ENCODE measurements at regions not wholly inside any gene's neighbourhood (a gene's known extent, or its start where the extent isn't known, plus 50 kb on each side); places are given as distances from the start of the nearest gene placed in this dataset.
"Not testable (repeated sequence)": the region's sequence is repeated elsewhere in the genome, so short reads cannot be mapped to it uniquely, and the experiment has no call there.

- no peaks in the 10 kb centered on the region for H3K4me1 ChIP-seq (ENCODE audit: insufficient read depth, low read length)
- Mint-ChIP-seq H3K27me3 (ENCODE audit: low read depth, unreplicated experiment) (no peaks in the 10 kb centered on the region), H3K27ac (ENCODE audit: unreplicated experiment) (no peak overlapping the region), H3K9me3 (ENCODE audit: unreplicated experiment) (peaks cover 2% of the 10 kb centered on the region), H3K4me1 (ENCODE audit: low read depth, unreplicated experiment) (no peaks in the 10 kb centered on the region), H3K4me3 (ENCODE audit: unreplicated experiment) (no peak overlapping the region), H3K36me3 (ENCODE audit: low read depth, unreplicated experiment) (no peaks in the 10 kb centered on the region)
- H3K36me3 ChIP-seq (ENCODE audit: insufficient read depth, low read length): no peaks in the 10 kb centered on the region
- FAIRE-seq: no peak
- TF ChIP-seq, protein P1, sequence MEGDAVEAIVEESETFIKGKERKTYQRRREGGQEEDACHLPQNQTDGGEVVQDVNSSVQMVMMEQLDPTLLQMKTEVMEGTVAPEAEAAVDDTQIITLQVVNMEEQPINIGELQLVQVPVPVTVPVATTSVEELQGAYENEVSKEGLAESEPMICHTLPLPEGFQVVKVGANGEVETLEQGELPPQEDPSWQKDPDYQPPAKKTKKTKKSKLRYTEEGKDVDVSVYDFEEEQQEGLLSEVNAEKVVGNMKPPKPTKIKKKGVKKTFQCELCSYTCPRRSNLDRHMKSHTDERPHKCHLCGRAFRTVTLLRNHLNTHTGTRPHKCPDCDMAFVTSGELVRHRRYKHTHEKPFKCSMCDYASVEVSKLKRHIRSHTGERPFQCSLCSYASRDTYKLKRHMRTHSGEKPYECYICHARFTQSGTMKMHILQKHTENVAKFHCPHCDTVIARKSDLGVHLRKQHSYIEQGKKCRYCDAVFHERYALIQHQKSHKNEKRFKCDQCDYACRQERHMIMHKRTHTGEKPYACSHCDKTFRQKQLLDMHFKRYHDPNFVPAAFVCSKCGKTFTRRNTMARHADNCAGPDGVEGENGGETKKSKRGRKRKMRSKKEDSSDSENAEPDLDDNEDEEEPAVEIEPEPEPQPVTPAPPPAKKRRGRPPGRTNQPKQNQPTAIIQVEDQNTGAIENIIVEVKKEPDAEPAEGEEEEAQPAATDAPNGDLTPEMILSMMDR (IDR thresholded peaks at IDR 0.05; ENCODE audit: insufficient read depth, low read depth, low read length): no peak
- H3K9ac ChIP-seq (ENCODE audit: low read length): no peak overlapping the region
- H3K27me3 ChIP-seq (ENCODE audit: insufficient read depth, low read length): no peaks in the 10 kb centered on the region
- no peaks in the 10 kb centered on the region for H4K20me1 ChIP-seq (ENCODE audit: insufficient read depth, low read length)
- peaks cover 3% of the 10 kb centered on the region for H3K9me3 ChIP-seq (ENCODE audit: insufficient read depth, low read depth, low read length)
- H3K4me3 ChIP-seq (ENCODE audit: insufficient read depth, low read depth, low read length): no peak overlapping the region
- H3K4me2 ChIP-seq (ENCODE audit: low read length): no peak overlapping the region
- DNase-seq (ENCODE audit: low read depth): no peak
- no peak overlapping the region for H3K27ac ChIP-seq (ENCODE audit: low read depth, low read length)
- no peaks in the 10 kb centered on the region for H3K79me2 ChIP-seq (ENCODE audit: insufficient read depth, low read length)
- no peak overlapping the region for H2AFZ ChIP-seq (ENCODE audit: low read depth, low read length)
These were observed 188.7 kb downstream of the PYDC2 start for GRCh38 chr3:191649626-191650025.

DNA sequence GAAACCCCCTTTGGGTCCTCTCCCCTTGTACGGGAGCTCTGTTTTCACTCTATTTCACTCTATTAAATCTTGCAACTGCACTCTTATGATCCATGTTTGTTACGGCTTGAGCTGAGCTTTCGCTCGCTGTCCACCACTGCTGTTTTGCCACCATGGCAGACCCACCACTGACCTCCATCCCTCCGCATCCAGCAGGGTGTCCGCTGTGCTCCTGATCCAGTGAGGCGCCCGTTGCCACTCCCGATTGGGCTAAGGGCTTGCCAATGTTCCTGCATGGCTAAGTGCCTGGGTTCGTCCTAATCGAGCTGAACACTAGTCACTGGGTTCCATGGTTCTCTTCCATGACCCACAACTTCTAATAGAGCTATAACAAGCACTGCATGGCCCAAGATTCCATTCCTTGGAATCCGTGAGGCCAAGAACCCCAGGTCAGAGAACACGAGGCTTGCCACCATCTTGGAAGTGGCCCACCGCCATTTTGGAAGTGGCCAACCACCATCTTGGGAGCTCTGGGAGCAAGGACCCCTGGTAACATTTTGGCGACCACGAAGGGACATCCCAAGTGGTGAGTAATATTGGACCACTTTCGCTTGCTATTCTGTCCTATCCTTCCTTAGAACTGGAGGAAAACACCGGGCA, 197.9 kb downstream of the PYDC2 start:
- not testable (repeated sequence) for H3K4me3 ChIP-seq (ENCODE audit: insufficient read depth, low read depth, low read length); H3K9me3 ChIP-seq (ENCODE audit: insufficient read depth, low read depth, low read length); H3K9ac ChIP-seq (ENCODE audit: low read length); H3K27me3 Mint-ChIP-seq (ENCODE audit: low read depth, unreplicated experiment); H3K36me3 ChIP-seq (ENCODE audit: insufficient read depth, low read length); H3K36me3 Mint-ChIP-seq (ENCODE audit: low read depth, unreplicated experiment); H3K9me3 Mint-ChIP-seq (ENCODE audit: unreplicated experiment); H3K79me2 ChIP-seq (ENCODE audit: insufficient read depth, low read length); DNase-seq (ENCODE audit: low read depth); FAIRE-seq; H2AFZ ChIP-seq (ENCODE audit: low read depth, low read length); H3K27ac ChIP-seq (ENCODE audit: low read depth, low read length); H3K27ac Mint-ChIP-seq (ENCODE audit: unreplicated experiment); H3K4me3 Mint-ChIP-seq (ENCODE audit: unreplicated experiment); H4K20me1 ChIP-seq (ENCODE audit: insufficient read depth, low read length); H3K4me1 ChIP-seq (ENCODE audit: insufficient read depth, low read length); H3K4me2 ChIP-seq (ENCODE audit: low read length); H3K4me1 Mint-ChIP-seq (ENCODE audit: low read depth, unreplicated experiment); H3K27me3 ChIP-seq (ENCODE audit: insufficient read depth, low read length)

GRCh38 chr3:191662150-191662549, 201.2 kb downstream of the PYDC2 start:
- not testable (repeated sequence) for H3K4me1 Mint-ChIP-seq (ENCODE audit: low read depth, unreplicated experiment); H3K27me3 ChIP-seq (ENCODE audit: insufficient read depth, low read length); FAIRE-seq; H4K20me1 ChIP-seq (ENCODE audit: insufficient read depth, low read length); H3K9me3 ChIP-seq (ENCODE audit: insufficient read depth, low read depth, low read length); H3K27ac ChIP-seq (ENCODE audit: low read depth, low read length); H3K36me3 Mint-ChIP-seq (ENCODE audit: low read depth, unreplicated experiment); DNase-seq (ENCODE audit: low read depth); H2AFZ ChIP-seq (ENCODE audit: low read depth, low read length); H3K4me3 ChIP-seq (ENCODE audit: insufficient read depth, low read depth, low read length); H3K9ac ChIP-seq (ENCODE audit: low read length); H3K4me2 ChIP-seq (ENCODE audit: low read length); H3K27me3 Mint-ChIP-seq (ENCODE audit: low read depth, unreplicated experiment); H3K27ac Mint-ChIP-seq (ENCODE audit: unreplicated experiment); H3K79me2 ChIP-seq (ENCODE audit: insufficient read depth, low read length); H3K4me1 ChIP-seq (ENCODE audit: insufficient read depth, low read length); H3K36me3 ChIP-seq (ENCODE audit: insufficient read depth, low read length); H3K9me3 Mint-ChIP-seq (ENCODE audit: unreplicated experiment); H3K4me3 Mint-ChIP-seq (ENCODE audit: unreplicated experiment)
